Liver (tissue), 8 donors: ENCODE measurements at regions not wholly inside any gene's neighbourhood (a gene's known extent, or its start where the extent isn't known, plus 50 kb on each side); places are given as distances from the start of the nearest gene placed in this dataset.

Source experiments
- DNase-seq: peaks from one replicate; pipeline ENCODE4 v3.0.0-alpha.2; 2017; ENCODE audit warnings: low spot score
- H3K27ac ChIP-seq, 2 donors: one replicate each; pipeline ENCODE4 v1.7.0; 2013; ENCODE audit warnings: inconsistent platforms in 2 of 2, low read length in 2 of 2, control low read depth in 1 of 2, low read depth in 1 of 2, mild to moderate bottlenecking in 1 of 2
- H3K27me3 ChIP-seq, 4 donors: one replicate each; pipeline versions ENCODE4 v1.6.1 to v1.7.0; 2013; ENCODE audit warnings: low read length in 3 of 4, inconsistent platforms in 1 of 4, mild to moderate bottlenecking in 1 of 4, moderate library complexity in 1 of 4; ENCODE audit not compliant: control insufficient read depth in 4 of 4, insufficient read depth in 4 of 4
- H3K36me3 ChIP-seq, 4 donors: one replicate each; pipeline versions ENCODE4 v1.6.1 to v1.7.0; 2013; ENCODE audit warnings: low read length in 3 of 4, mild to moderate bottlenecking in 3 of 4, low read depth in 1 of 4, moderate library complexity in 1 of 4; ENCODE audit not compliant: control insufficient read depth in 4 of 4, insufficient read depth in 3 of 4
- H3K4me1 ChIP-seq, 4 donors: one replicate each; pipeline versions ENCODE4 v1.6.1 to v1.7.0; 2013; ENCODE audit warnings: low read length in 3 of 4, mild to moderate bottlenecking in 3 of 4, moderate library complexity in 1 of 4; ENCODE audit not compliant: control insufficient read depth in 4 of 4, insufficient read depth in 4 of 4
- H3K4me3 ChIP-seq, 3 donors: one replicate each; pipeline versions ENCODE4 v1.6.1 to v1.7.0; 2013; ENCODE audit warnings: low read length in 3 of 3, control low read depth in 1 of 3, low read depth in 1 of 3, mild to moderate bottlenecking in 1 of 3
- H3K9ac ChIP-seq, 2 donors: one replicate each; pipeline ENCODE4 v1.7.0; 2013; ENCODE audit warnings: low read length in 2 of 2, mild to moderate bottlenecking in 2 of 2, moderate library complexity in 2 of 2, control low read depth in 1 of 2, low read depth in 1 of 2
- H3K9me3 ChIP-seq, 4 donors: one replicate each; pipeline versions ENCODE4 v1.6.1 to v1.7.0; 2013; ENCODE audit warnings: low read length in 3 of 4; ENCODE audit not compliant: control insufficient read depth in 4 of 4
- EGR1 ChIP-seq, 2 donors: IDR thresholded peaks; 2 replicates each; pipeline ENCODE4 v1.6.1; 2016 to 2018; ENCODE audit warnings: antibody characterized with exemption in 2 of 2, low read depth in 2 of 2
- FOXA1 ChIP-seq: IDR thresholded peaks from 2 replicates; pipeline ENCODE4 v1.6.1; 2016; ENCODE audit warnings: antibody characterized with exemption
- FOXA2 ChIP-seq: IDR thresholded peaks from 2 replicates; pipeline ENCODE4 v1.6.1; 2016; ENCODE audit warnings: antibody characterized with exemption
- GABPA ChIP-seq, 2 donors: IDR thresholded peaks in 1 of 2; conservative IDR thresholded peaks in 1 of 2; 2 replicates each; pipeline ENCODE4 v1.6.1; 2016; ENCODE audit warnings: antibody characterized with exemption in 2 of 2, mild to moderate bottlenecking in 1 of 2, moderate library complexity in 1 of 2
- HNF4A ChIP-seq, 2 donors: conservative IDR thresholded peaks; 2 replicates each; pipeline ENCODE4 v1.6.1; 2016; ENCODE audit warnings: antibody characterized with exemption in 2 of 2, mild to moderate bottlenecking in 2 of 2
- HNF4G ChIP-seq: IDR thresholded peaks from 2 replicates; pipeline ENCODE4 v1.6.1; 2016; ENCODE audit warnings: antibody characterized with exemption
- JUND ChIP-seq, 2 donors: IDR thresholded peaks; 2 replicates each; pipeline ENCODE4 v1.6.1; 2016; ENCODE audit warnings: antibody characterized with exemption in 2 of 2
- NR2F2 ChIP-seq: IDR thresholded peaks from 2 replicates; pipeline ENCODE4 v1.6.1; 2016; ENCODE audit warnings: antibody characterized with exemption
- RAD21 ChIP-seq, 2 donors: IDR thresholded peaks; 2 replicates each; pipeline ENCODE4 v1.6.1; 2016; ENCODE audit warnings: antibody characterized with exemption in 2 of 2, mild to moderate bottlenecking in 2 of 2
- RXRA ChIP-seq, 2 donors: IDR thresholded peaks; 2 replicates each; pipeline ENCODE4 v1.6.1; 2017 to 2018; ENCODE audit warnings: antibody characterized with exemption in 2 of 2, mild to moderate bottlenecking in 1 of 2
- SP1 ChIP-seq: IDR thresholded peaks from 2 replicates; pipeline ENCODE4 v1.6.1; 2018; ENCODE audit warnings: antibody characterized with exemption, mild to moderate bottlenecking
- TAF1 ChIP-seq: conservative IDR thresholded peaks from 2 replicates; pipeline ENCODE4 v1.6.1; 2016; ENCODE audit warnings: antibody characterized with exemption, mild to moderate bottlenecking
- YY1 ChIP-seq: IDR thresholded peaks from 2 replicates; pipeline ENCODE4 v1.6.1; 2016; ENCODE audit warnings: antibody characterized with exemption, mild to moderate bottlenecking
- WGBS: extraction: QIAGEN DNeasy Blood & Tissue Kit; methylation state at CpG from one replicate; pipeline ENCODE4 v1.1.7; 2013; 5-methylcytosine and 5-hydroxymethylcytosine counted together
- TF ChIP-seq, protein P1 (sequence below): fragments of 150-350 bp; IDR thresholded peaks from 2 replicates; pipeline ENCODE4 v1.5.1; 2017; ENCODE audit warnings: improper control_type of control experiment, low read depth, low read length; ENCODE audit not compliant: missing input control
- TF ChIP-seq, protein P2 (sequence below): IDR thresholded peaks from 2 replicates; pipeline ENCODE4 v1.6.1; 2016; ENCODE audit warnings: antibody characterized with exemption
- TF ChIP-seq, protein P3 (sequence below): IDR thresholded peaks from 2 replicates; pipeline ENCODE4 v1.6.1; 2016; ENCODE audit warnings: antibody characterized with exemption
- TF ChIP-seq, protein P4 (sequence below): IDR thresholded peaks from 2 replicates; pipeline ENCODE4 v1.6.1; 2016; ENCODE audit warnings: antibody characterized with exemption
- TF ChIP-seq, protein P5 (sequence below): IDR thresholded peaks from 2 replicates; pipeline ENCODE4 v1.6.1; 2016; ENCODE audit warnings: antibody characterized with exemption, mild to moderate bottlenecking
- donor health status: healthy.
- donor health status: healthy.
- donor health status: healthy.
- donor health status: healthy.
- donor health status: healthy.

DNA sequence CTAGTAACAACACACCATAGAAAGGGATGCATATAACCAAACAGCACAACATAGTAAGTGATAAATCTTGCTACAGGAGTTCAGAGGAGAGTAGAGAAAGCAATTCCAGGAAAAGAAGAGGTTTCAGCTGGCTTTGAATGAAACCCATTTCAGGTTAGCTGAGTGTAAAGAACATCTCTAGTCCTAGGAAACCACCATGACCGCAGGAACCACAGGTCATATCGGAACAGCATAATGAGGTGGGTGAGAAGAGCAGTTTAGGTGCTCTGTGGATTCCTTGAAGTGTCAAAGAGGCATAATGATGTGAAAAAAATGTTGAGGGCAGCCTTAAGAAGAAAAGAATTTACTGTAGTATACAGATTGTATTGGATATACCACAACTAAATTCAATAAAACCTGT lies 507.5 kb downstream of the MTRR start (continued):
- TF ChIP-seq, protein P1, sequence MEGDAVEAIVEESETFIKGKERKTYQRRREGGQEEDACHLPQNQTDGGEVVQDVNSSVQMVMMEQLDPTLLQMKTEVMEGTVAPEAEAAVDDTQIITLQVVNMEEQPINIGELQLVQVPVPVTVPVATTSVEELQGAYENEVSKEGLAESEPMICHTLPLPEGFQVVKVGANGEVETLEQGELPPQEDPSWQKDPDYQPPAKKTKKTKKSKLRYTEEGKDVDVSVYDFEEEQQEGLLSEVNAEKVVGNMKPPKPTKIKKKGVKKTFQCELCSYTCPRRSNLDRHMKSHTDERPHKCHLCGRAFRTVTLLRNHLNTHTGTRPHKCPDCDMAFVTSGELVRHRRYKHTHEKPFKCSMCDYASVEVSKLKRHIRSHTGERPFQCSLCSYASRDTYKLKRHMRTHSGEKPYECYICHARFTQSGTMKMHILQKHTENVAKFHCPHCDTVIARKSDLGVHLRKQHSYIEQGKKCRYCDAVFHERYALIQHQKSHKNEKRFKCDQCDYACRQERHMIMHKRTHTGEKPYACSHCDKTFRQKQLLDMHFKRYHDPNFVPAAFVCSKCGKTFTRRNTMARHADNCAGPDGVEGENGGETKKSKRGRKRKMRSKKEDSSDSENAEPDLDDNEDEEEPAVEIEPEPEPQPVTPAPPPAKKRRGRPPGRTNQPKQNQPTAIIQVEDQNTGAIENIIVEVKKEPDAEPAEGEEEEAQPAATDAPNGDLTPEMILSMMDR: no peak
- TF ChIP-seq HNF4G (no peak), TAF1 (no peak), EGR1 (IDR thresholded peaks at IDR 0.05; ENCODE audit: low read depth in 2 of 2) (no peak)

DNA sequence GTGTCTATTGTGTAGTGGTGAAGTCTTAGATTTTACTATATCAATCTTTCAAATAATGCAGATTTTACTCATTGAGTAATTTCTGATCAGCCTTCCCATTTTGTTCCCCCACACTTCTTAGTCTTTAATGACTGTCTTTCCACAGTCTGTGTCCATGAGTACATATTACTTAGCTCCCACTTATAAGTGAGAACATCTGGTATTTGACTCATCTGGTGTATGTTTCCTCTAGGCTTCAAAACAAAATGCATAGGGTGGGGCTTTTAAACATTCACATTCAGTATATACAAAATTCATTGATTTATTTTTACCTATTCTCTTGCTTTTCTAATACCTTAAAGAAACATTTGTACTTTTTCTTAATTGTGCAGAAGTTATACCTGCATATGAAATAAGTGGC lies 513.0 kb downstream of the MTRR start:
- Histone ChIP-seq H3K36me3 (no peaks in the 10 kb centered on the region), H3K27ac (no peak overlapping the region), H3K4me3 (no peak overlapping the region), H3K4me1 (no peaks in the 10 kb centered on the region), H3K9me3 (no peaks in the 10 kb centered on the region), H3K9ac (no peak overlapping the region), H3K27me3 (no peaks in the 10 kb centered on the region)
- TF ChIP-seq TAF1 (no peak), FOXA2 (no peak), RXRA (IDR thresholded peaks at IDR 0.05) (no peak), HNF4A (conservative IDR thresholded peaks at IDR 0.05) (no peak), SP1 (no peak)
- TF ChIP-seq, protein P1: no peak
- TF ChIP-seq, protein P2, sequence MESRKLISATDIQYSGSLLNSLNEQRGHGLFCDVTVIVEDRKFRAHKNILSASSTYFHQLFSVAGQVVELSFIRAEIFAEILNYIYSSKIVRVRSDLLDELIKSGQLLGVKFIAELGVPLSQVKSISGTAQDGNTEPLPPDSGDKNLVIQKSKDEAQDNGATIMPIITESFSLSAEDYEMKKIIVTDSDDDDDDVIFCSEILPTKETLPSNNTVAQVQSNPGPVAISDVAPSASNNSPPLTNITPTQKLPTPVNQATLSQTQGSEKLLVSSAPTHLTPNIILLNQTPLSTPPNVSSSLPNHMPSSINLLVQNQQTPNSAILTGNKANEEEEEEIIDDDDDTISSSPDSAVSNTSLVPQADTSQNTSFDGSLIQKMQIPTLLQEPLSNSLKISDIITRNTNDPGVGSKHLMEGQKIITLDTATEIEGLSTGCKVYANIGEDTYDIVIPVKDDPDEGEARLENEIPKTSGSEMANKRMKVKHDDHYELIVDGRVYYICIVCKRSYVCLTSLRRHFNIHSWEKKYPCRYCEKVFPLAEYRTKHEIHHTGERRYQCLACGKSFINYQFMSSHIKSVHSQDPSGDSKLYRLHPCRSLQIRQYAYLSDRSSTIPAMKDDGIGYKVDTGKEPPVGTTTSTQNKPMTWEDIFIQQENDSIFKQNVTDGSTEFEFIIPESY: no peak
- TF ChIP-seq, protein P3, sequence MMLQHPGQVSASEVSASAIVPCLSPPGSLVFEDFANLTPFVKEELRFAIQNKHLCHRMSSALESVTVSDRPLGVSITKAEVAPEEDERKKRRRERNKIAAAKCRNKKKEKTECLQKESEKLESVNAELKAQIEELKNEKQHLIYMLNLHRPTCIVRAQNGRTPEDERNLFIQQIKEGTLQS: no peak
- no peak for DNase-seq

DNA sequence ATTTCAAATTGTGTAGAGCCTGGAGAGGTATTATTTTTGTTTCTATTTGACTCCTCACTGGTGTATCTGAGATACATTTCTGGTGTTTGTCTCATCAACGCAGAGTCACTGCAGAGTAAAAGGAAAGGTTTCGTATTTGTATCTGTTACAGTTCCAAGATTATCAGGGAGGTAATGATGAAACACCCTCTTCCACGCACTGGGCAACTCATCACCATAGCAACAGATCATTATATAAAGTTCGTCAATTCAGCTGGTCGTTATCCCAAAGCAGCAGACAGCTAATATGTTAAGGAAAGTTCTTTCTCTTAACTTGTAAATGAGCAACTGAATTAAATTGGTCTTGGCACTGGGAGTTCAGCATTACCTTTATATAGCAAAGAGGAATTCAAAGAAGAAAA lies 513.5 kb downstream of the MTRR start:
- no peaks in the 10 kb centered on the region for H3K36me3 ChIP-seq
- no peak overlapping the region for H3K9ac ChIP-seq
- no peaks in the 10 kb centered on the region for H3K27me3 ChIP-seq
- DNase-seq: no peak
- H3K4me3 ChIP-seq: no peak overlapping the region
- no peak for TF ChIP-seq RXRA (IDR thresholded peaks at IDR 0.05)
- TF ChIP-seq FOXA1: no peak
- TF ChIP-seq HNF4G: no peak
- TF ChIP-seq EGR1 (IDR thresholded peaks at IDR 0.05; ENCODE audit: low read depth in 2 of 2): no peak
- TF ChIP-seq FOXA2: no peak
- TF ChIP-seq, protein P4, sequence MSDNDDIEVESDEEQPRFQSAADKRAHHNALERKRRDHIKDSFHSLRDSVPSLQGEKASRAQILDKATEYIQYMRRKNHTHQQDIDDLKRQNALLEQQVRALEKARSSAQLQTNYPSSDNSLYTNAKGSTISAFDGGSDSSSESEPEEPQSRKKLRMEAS: no peak
- TF ChIP-seq, protein P2: no peak
- TF ChIP-seq HNF4A (conservative IDR thresholded peaks at IDR 0.05): no peak
- no peak for TF ChIP-seq TAF1
- TF ChIP-seq JUND (IDR thresholded peaks at IDR 0.05): no peak
- TF ChIP-seq RAD21 (IDR thresholded peaks at IDR 0.05): no peak
- no peak for TF ChIP-seq YY1
- no peak for TF ChIP-seq NR2F2
- no peak for TF ChIP-seq GABPA (IDR thresholded peaks at IDR 0.05 in 1 of 2, conservative IDR thresholded peaks at IDR 0.05 in 1 of 2)
- TF ChIP-seq, protein P5, sequence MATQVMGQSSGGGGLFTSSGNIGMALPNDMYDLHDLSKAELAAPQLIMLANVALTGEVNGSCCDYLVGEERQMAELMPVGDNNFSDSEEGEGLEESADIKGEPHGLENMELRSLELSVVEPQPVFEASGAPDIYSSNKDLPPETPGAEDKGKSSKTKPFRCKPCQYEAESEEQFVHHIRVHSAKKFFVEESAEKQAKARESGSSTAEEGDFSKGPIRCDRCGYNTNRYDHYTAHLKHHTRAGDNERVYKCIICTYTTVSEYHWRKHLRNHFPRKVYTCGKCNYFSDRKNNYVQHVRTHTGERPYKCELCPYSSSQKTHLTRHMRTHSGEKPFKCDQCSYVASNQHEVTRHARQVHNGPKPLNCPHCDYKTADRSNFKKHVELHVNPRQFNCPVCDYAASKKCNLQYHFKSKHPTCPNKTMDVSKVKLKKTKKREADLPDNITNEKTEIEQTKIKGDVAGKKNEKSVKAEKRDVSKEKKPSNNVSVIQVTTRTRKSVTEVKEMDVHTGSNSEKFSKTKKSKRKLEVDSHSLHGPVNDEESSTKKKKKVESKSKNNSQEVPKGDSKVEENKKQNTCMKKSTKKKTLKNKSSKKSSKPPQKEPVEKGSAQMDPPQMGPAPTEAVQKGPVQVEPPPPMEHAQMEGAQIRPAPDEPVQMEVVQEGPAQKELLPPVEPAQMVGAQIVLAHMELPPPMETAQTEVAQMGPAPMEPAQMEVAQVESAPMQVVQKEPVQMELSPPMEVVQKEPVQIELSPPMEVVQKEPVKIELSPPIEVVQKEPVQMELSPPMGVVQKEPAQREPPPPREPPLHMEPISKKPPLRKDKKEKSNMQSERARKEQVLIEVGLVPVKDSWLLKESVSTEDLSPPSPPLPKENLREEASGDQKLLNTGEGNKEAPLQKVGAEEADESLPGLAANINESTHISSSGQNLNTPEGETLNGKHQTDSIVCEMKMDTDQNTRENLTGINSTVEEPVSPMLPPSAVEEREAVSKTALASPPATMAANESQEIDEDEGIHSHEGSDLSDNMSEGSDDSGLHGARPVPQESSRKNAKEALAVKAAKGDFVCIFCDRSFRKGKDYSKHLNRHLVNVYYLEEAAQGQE: no peak
- no peak for TF ChIP-seq SP1
- no peaks in the 10 kb centered on the region for H3K4me1 ChIP-seq
- 69% methylated on average over 5 of the region's 5 CpGs for WGBS
- H3K9me3 ChIP-seq: no peaks in the 10 kb centered on the region
- no peak overlapping the region for H3K27ac ChIP-seq
